H1 (cell line): ENCODE measurements at regions not wholly inside any gene's neighbourhood (a gene's known extent, or its start where the extent isn't known, plus 50 kb on each side); places are given as distances from the start of the nearest gene placed in this dataset.

Experiments
- CTCF ChIA-PET: fragments of 300-600 bp; sonication (Branson Sonifier 250); formaldehyde crosslinking; loops from one replicate; lab custom pipeline; 2021; ENCODE audit not compliant: partially characterized antibody; lab: Charles Lee
- POLR2A ChIA-PET: fragments of 300-600 bp; sonication (Branson Sonifier 250); formaldehyde crosslinking; loops from one replicate; lab custom pipeline; 2021; ENCODE audit warnings: inconsistent platforms; ENCODE audit not compliant: partially characterized antibody; lab: Charles Lee
- DNase-seq, 2 experiments: peaks; one replicate each; pipeline versions ENCODE4 v3.0.0 to v3.0.0-alpha.2; 2010 to 2022; ENCODE audit warnings: low spot score in 2 of 2, low read depth in 1 of 2, mixed read lengths in 1 of 2
- FAIRE-seq: peaks from 2 replicates; lab custom pipeline; 2011; peaks lifted over from hg19 to GRCh38; lab: Jason Lieb, UNC
- H2AFZ ChIP-seq: 2 replicates; pipeline ENCODE4 v1.8.1; 2012; ENCODE audit warnings: low read length, inconsistent platforms
- H2AK5ac ChIP-seq: 2 replicates; pipeline ENCODE4 v1.6.1; 2013; ENCODE audit warnings: low read depth, low read length
- H2BK120ac ChIP-seq: replicated peaks from 2 replicates; pipeline ENCODE3; 2013; ENCODE audit warnings: low read depth, low read length, inconsistent platforms
- H2BK12ac ChIP-seq: 2 replicates; pipeline ENCODE4 v1.6.1; 2013; ENCODE audit warnings: low read depth, low read length
- H2BK15ac ChIP-seq: 2 replicates; pipeline ENCODE4 v1.6.1; 2013; ENCODE audit warnings: low read length
- H2BK20ac ChIP-seq: 2 replicates; pipeline ENCODE4 v1.6.1; 2013; ENCODE audit warnings: low read length
- H2BK5ac ChIP-seq: 2 replicates; pipeline ENCODE4 v1.6.1; 2013; ENCODE audit warnings: low read depth, low read length
- H3K14ac ChIP-seq: 2 replicates; pipeline ENCODE4 v1.6.1; 2013; ENCODE audit warnings: inconsistent platforms; ENCODE audit not compliant: insufficient read length
- H3K18ac ChIP-seq: 2 replicates; pipeline ENCODE4 v1.6.1; 2013; ENCODE audit warnings: low read length; ENCODE audit errors: extremely low read depth
- H3K23ac ChIP-seq: 2 replicates; pipeline ENCODE4 v1.6.1; 2013; ENCODE audit warnings: inconsistent platforms; ENCODE audit not compliant: insufficient read length
- H3K23me2 ChIP-seq: 2 replicates; pipeline ENCODE4 v1.6.1; 2013; ENCODE audit warnings: low read depth, low read length
- H3K27ac ChIP-seq: 2 replicates; pipeline ENCODE4 v1.6.1; 2011; ENCODE audit warnings: low read depth, low read length, inconsistent platforms
- H3K27me3 ChIP-seq, 4 experiments: replicated peaks in 1 of 4; 1 replicate in 1 of 4; 2 replicates in 3 of 4; pipeline versions ENCODE4 v1.6.1 to v1.8.1; 2011 to 2013; ENCODE audit warnings: low read length in 3 of 4, mild to moderate bottlenecking in 3 of 4, inconsistent platforms in 2 of 4, mixed read lengths in 2 of 4, moderate library complexity in 1 of 4; ENCODE audit not compliant: control insufficient read depth in 3 of 4, insufficient read depth in 3 of 4; ENCODE audit errors: extremely low read depth in 1 of 4
- H3K36me3 ChIP-seq, 4 experiments: 2 replicates each; pipeline versions ENCODE4 v1.6.1 to v1.8.1; 2011 to 2013; ENCODE audit warnings: mild to moderate bottlenecking in 4 of 4, low read length in 3 of 4, moderate library complexity in 2 of 4, control low read depth in 1 of 4, inconsistent platforms in 1 of 4; ENCODE audit not compliant: insufficient read depth in 4 of 4, control insufficient read depth in 2 of 4
- H3K4ac ChIP-seq: replicated peaks from 2 replicates; pipeline ENCODE3; 2013; ENCODE audit warnings: low read length, low read depth, mixed read lengths, inconsistent platforms; ENCODE audit not compliant: insufficient read length
- H3K4me1 ChIP-seq, 4 experiments: replicated peaks in 1 of 4; 1 replicate in 1 of 4; 2 replicates in 3 of 4; pipeline versions ENCODE4 v1.6.1 to v1.8.1; 2011 to 2013; ENCODE audit warnings: low read length in 3 of 4, inconsistent platforms in 2 of 4, mixed read lengths in 1 of 4; ENCODE audit not compliant: insufficient read depth in 4 of 4, control insufficient read depth in 3 of 4
- H3K4me2 ChIP-seq, 2 experiments: 2 replicates each; pipeline versions ENCODE4 v1.6.1 to v1.8.1; 2011 to 2013; ENCODE audit warnings: low read depth in 2 of 2, low read length in 2 of 2, control low read depth in 1 of 2, inconsistent platforms in 1 of 2, mild to moderate bottlenecking in 1 of 2; ENCODE audit not compliant: insufficient read depth in 1 of 2
- H3K4me3 ChIP-seq, 4 experiments: fragments of 200-600, 300-600 bp in 1 of 4; sonication (generic), shearing (Covaris generic), sonication (Bioruptor Twin) in 1 of 4; 2 replicates each; pipeline versions ENCODE4 v1.5.1 to v1.8.1; 2011 to 2016; ENCODE audit warnings: low read length in 4 of 4, low read depth in 3 of 4, control low read depth in 2 of 4, inconsistent platforms in 2 of 4, mild to moderate bottlenecking in 2 of 4, mixed read lengths in 1 of 4, moderate library complexity in 1 of 4; ENCODE audit not compliant: insufficient read depth in 2 of 4; ENCODE audit errors: extremely low read depth in 1 of 4
- H3K56ac ChIP-seq: replicated peaks from 2 replicates; pipeline ENCODE3; 2013; ENCODE audit warnings: low read depth, mild to moderate bottlenecking, mixed read lengths, low read length, inconsistent platforms; ENCODE audit not compliant: insufficient read length
- H3K79me1 ChIP-seq: 2 replicates; pipeline ENCODE4 v1.6.1; 2013; ENCODE audit warnings: low read depth, low read length, control low read depth
- H3K79me2 ChIP-seq, 2 experiments: 2 replicates each; pipeline versions ENCODE4 v1.6.1 to v1.8.1; 2012 to 2013; ENCODE audit warnings: low read length in 2 of 2, mild to moderate bottlenecking in 2 of 2, inconsistent platforms in 1 of 2; ENCODE audit not compliant: insufficient read depth in 2 of 2, control insufficient read depth in 1 of 2
- H3K9ac ChIP-seq, 4 experiments: replicated peaks in 1 of 4; 1 replicate in 1 of 4; 2 replicates in 3 of 4; pipeline versions ENCODE4 v1.6.1 to v1.8.1; 2011 to 2013; ENCODE audit warnings: low read depth in 3 of 4, low read length in 3 of 4, control low read depth in 2 of 4, mild to moderate bottlenecking in 2 of 4, moderate library complexity in 2 of 4, inconsistent platforms in 1 of 4; ENCODE audit errors: extremely low read depth in 1 of 4
- H3K9me3 ChIP-seq, 2 experiments: 2 replicates each; pipeline versions ENCODE4 v1.6.1 to v1.8.1; 2012 to 2013; ENCODE audit warnings: mild to moderate bottlenecking in 2 of 2, moderate library complexity in 2 of 2, control low read depth in 1 of 2, inconsistent platforms in 1 of 2, low read depth in 1 of 2, low read length in 1 of 2, mixed read lengths in 1 of 2; ENCODE audit not compliant: insufficient read depth in 2 of 2
- H4K20me1 ChIP-seq, 2 experiments: replicated peaks in 1 of 2; 2 replicates each; pipeline versions ENCODE3 to v1.8.1; 2011 to 2013; ENCODE audit warnings: inconsistent platforms in 2 of 2, low read length in 2 of 2, mild to moderate bottlenecking in 1 of 2; ENCODE audit not compliant: insufficient read depth in 2 of 2, control insufficient read depth in 1 of 2
- H4K5ac ChIP-seq: 2 replicates; pipeline ENCODE4 v1.6.1; 2013; ENCODE audit warnings: low read length, low read depth, mixed read lengths, inconsistent platforms; ENCODE audit not compliant: insufficient read length
- H4K8ac ChIP-seq: 2 replicates; pipeline ENCODE4 v1.8.0; 2013; ENCODE audit warnings: mild to moderate bottlenecking, moderate library complexity, low read length, inconsistent platforms; ENCODE audit not compliant: insufficient read depth; ENCODE audit errors: extremely low read depth
- H4K91ac ChIP-seq: replicated peaks from 2 replicates; pipeline ENCODE3; 2013; ENCODE audit warnings: low read length, mixed read lengths, inconsistent platforms; ENCODE audit not compliant: insufficient read length
- CTBP2 ChIP-seq: IDR thresholded peaks from 2 replicates; pipeline ENCODE4 v1.7.0; 2011; ENCODE audit warnings: borderline replicate concordance, mild to moderate bottlenecking, moderate library complexity, mixed read lengths, low read length; ENCODE audit not compliant: insufficient read depth, insufficient read length
- GABPA ChIP-seq: IDR thresholded peaks from 2 replicates; pipeline ENCODE4 v1.6.1; 2011; ENCODE audit warnings: mild to moderate bottlenecking, low read length, moderate library complexity, borderline replicate concordance; ENCODE audit not compliant: insufficient read depth
- JUN ChIP-seq: IDR thresholded peaks from 2 replicates; pipeline ENCODE4 v1.6.1; 2011; ENCODE audit warnings: low read depth, mild to moderate bottlenecking, improper control_type of control experiment, low read length
- KDM1A ChIP-seq: fragments of 200-600, 300-600 bp; sonication (generic); IDR thresholded peaks from 2 replicates; pipeline ENCODE4 v1.7.1; 2016; ENCODE audit warnings: mild to moderate bottlenecking, low read length, borderline replicate concordance
- KDM4A ChIP-seq: IDR thresholded peaks from one replicate; pipeline ENCODE4 v1.7.1; 2012; ENCODE audit warnings: low read depth, mild to moderate bottlenecking, moderate library complexity, low read length, inconsistent platforms; ENCODE audit not compliant: severe bottlenecking
- NRF1 ChIP-seq: IDR thresholded peaks from 2 replicates; pipeline ENCODE4 v1.6.1; 2011; ENCODE audit warnings: mild to moderate bottlenecking, low read depth, low read length, improper control_type of control experiment
- POU5F1 ChIP-seq: IDR thresholded peaks from 2 replicates; pipeline ENCODE4 v1.6.1; 2011; ENCODE audit warnings: low read depth, mild to moderate bottlenecking, low read length, moderate library complexity
- RNF2 ChIP-seq: fragments of 200-900, 300-1000 bp; sonication (generic); IDR thresholded peaks from 2 replicates; pipeline ENCODE4 v1.7.1; 2016; ENCODE audit warnings: borderline replicate concordance, low read depth, mild to moderate bottlenecking, antibody characterized with exemption, low read length; ENCODE audit not compliant: poor library complexity, severe bottlenecking; ENCODE audit errors: missing control alignments
- SIRT6 ChIP-seq: IDR thresholded peaks from one replicate; pipeline ENCODE4 v1.7.1; 2012; ENCODE audit warnings: low read length, inconsistent platforms
- TBP ChIP-seq: IDR thresholded peaks from 2 replicates; pipeline ENCODE4 v1.6.1; 2011; ENCODE audit warnings: low read depth, low read length, improper control_type of control experiment
- YY1 ChIP-seq: IDR thresholded peaks from 2 replicates; pipeline ENCODE4 v1.6.1; 2011; ENCODE audit warnings: low read depth, mild to moderate bottlenecking, low read length
- ZNF274 ChIP-seq: IDR thresholded peaks from 2 replicates; pipeline ENCODE4 v1.7.0; 2012; ENCODE audit warnings: low read length, borderline replicate concordance; ENCODE audit errors: extremely low read depth
- WGBS, 2 experiments: shearing (Covaris generic) in 1 of 2; methylation state at CpG; one replicate each; pipeline versions ENCODE4 v1.1.6 to v1.1.7; 2013 to 2015; ENCODE audit warnings: low lambda C conversion rate in 2 of 2, mixed read lengths in 2 of 2, inconsistent platforms in 1 of 2, low coverage in 1 of 2, missing lambda C conversion rate in 1 of 2; ENCODE audit not compliant: insufficient replicate concordance in 2 of 2, insufficient coverage in 1 of 2, insufficient read length in 1 of 2; ENCODE audit errors: extremely low coverage in 1 of 2, missing lambda C conversion rate in 1 of 2; 5-methylcytosine and 5-hydroxymethylcytosine counted together
- TF ChIP-seq, protein P1 (sequence below): IDR thresholded peaks from 2 replicates; pipeline ENCODE4 v1.6.1; 2012; ENCODE audit warnings: low read length, inconsistent platforms

DNA sequence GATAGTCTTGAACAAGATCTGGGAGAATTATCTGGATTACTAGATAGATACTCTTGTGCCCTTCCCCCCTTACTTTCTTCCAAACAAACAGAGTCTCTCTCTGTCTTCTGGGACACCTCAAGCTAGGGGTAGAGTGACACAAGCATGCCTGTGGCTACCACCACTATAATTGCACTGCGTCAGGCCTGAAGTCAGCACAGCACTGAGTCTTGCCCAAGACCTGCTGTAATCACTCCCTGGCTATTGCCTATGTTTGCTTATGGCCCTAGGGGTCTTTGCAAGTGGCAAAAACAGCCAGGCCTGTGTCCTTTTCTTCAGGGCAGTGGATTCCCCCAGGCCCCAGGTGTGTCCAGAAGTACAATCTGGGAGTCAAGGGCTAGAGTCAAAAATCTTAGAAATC, 106.6 kb downstream of the SLC5A7 start:
- Histone ChIP-seq H3K4me2 (no peak overlapping the region), H4K91ac (no peak overlapping the region), H4K8ac (no peak overlapping the region), H3K18ac (no peak overlapping the region), H2AK5ac (no peak overlapping the region), H3K56ac (no peak overlapping the region), H3K27me3 (no peaks in the 10 kb centered on the region), H4K20me1 (no peaks in the 10 kb centered on the region), H3K79me2 (no peaks in the 10 kb centered on the region), H3K9me3 (no peaks in the 10 kb centered on the region), H3K4me1 (no peaks in the 10 kb centered on the region), H3K9ac (no peak overlapping the region), H2BK12ac (no peak overlapping the region), H3K4me3 (no peak overlapping the region), H2BK15ac (no peak overlapping the region), H3K23me2 (no peaks in the 10 kb centered on the region), H3K27ac (no peak overlapping the region), H2BK5ac (no peak overlapping the region), H4K5ac (no peak overlapping the region), H2BK120ac (no peak overlapping the region), H3K23ac (no peak overlapping the region), H3K36me3 (no peaks in the 10 kb centered on the region), H2AFZ (no peak overlapping the region), H3K79me1 (no peaks in the 10 kb centered on the region), H2BK20ac (no peak overlapping the region), H3K4ac (no peak overlapping the region), H3K14ac (no peak overlapping the region)
- CTCF ChIA-PET: interaction anchor here (0.7 kb wide), 1 partner anchor 1264 kb away, joined by 3 read pairs; no protein-coding TSS in a partner anchor
- POLR2A ChIA-PET: no interaction called here
- DNase-seq (no peak), FAIRE-seq (no peak)
- WGBS, 2 experiments: 100% methylated on average over 1 of the region's 1 CpG; no CpG with 5 or more reads in 1 of the 2 experiments
- TF ChIP-seq NRF1 (no peak), POU5F1 (no peak), GABPA (no peak), KDM4A (no peak), CTBP2 (no peak), KDM1A (no peak), YY1 (no peak), TBP (no peak), RNF2 (no peak), ZNF274 (no peak), SIRT6 (no peak), JUN (no peak)
- TF ChIP-seq, protein P1, sequence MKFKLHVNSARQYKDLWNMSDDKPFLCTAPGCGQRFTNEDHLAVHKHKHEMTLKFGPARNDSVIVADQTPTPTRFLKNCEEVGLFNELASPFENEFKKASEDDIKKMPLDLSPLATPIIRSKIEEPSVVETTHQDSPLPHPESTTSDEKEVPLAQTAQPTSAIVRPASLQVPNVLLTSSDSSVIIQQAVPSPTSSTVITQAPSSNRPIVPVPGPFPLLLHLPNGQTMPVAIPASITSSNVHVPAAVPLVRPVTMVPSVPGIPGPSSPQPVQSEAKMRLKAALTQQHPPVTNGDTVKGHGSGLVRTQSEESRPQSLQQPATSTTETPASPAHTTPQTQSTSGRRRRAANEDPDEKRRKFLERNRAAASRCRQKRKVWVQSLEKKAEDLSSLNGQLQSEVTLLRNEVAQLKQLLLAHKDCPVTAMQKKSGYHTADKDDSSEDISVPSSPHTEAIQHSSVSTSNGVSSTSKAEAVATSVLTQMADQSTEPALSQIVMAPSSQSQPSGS: no peak
